WTC11 (cell line): ENCODE measurements at regions not wholly inside any gene's neighbourhood (a gene's known extent, or its start where the extent isn't known, plus 50 kb on each side); places are given as distances from the start of the nearest gene placed in this dataset.

ENCODE experiments used
- ATAC-seq: fragments of 200-7000 bp; cut with Tn5 transposase; 2 replicates; pipeline ENCODE4 v1.10.0; 2021; ENCODE audit warnings: mild to moderate bottlenecking, moderate library complexity
- CTCF ChIA-PET: fragments of 300-600 bp; sonication (Branson Sonifier 250); formaldehyde crosslinking; loops from one replicate; lab custom pipeline; 2021; ENCODE audit warnings: antibody characterized with exemption; lab: Charles Lee
- POLR2A ChIA-PET: fragments of 350-600 bp; sonication (Branson Sonifier 250); formaldehyde crosslinking; loops from one replicate; lab custom pipeline; 2021; ENCODE audit warnings: antibody characterized with exemption; lab: Charles Lee
- DNase-seq: peaks from one replicate; pipeline ENCODE4 v3.0.0; 2021; ENCODE audit warnings: low spot score
- H3K27ac Mint-ChIP-seq: 2 replicates; pipeline ENCODE4 v1.8.0; 2021; ENCODE audit warnings: mixed read lengths
- H3K27me3 Mint-ChIP-seq: 2 replicates; pipeline ENCODE4 v1.8.0; 2021; ENCODE audit warnings: low read depth, mild to moderate bottlenecking, moderate library complexity, mixed read lengths
- H3K36me3 Mint-ChIP-seq: 2 replicates; pipeline ENCODE4 v1.8.0; 2021; ENCODE audit warnings: mixed read lengths
- H3K4me1 Mint-ChIP-seq: 2 replicates; pipeline ENCODE4 v1.8.0; 2022; ENCODE audit warnings: mixed read lengths
- H3K4me3 Mint-ChIP-seq: 2 replicates; pipeline ENCODE4 v1.8.0; 2021; ENCODE audit warnings: mild to moderate bottlenecking, moderate library complexity, mixed read lengths
- H3K9me3 Mint-ChIP-seq: 2 replicates; pipeline ENCODE4 v1.8.0; 2021; ENCODE audit warnings: mixed read lengths
- ATF1 ChIP-seq: sonication (generic); formaldehyde crosslinking; IDR thresholded peaks from 2 replicates; pipeline ENCODE4 v1.8.1; 2023; ENCODE audit warnings: mild to moderate bottlenecking, moderate library complexity, missing genetic modification reagents
- ATF2 ChIP-seq: sonication (generic); formaldehyde crosslinking; IDR thresholded peaks from 2 replicates; pipeline ENCODE4 v1.8.1; 2022; ENCODE audit warnings: low read depth, missing genetic modification reagents, borderline replicate concordance
- CBFB ChIP-seq: sonication (generic); formaldehyde crosslinking; IDR thresholded peaks from 2 replicates; pipeline ENCODE4 v1.8.1; 2022; ENCODE audit warnings: mild to moderate bottlenecking, low read depth, missing genetic modification reagents
- CDX4 ChIP-seq: fragments of 250-450 bp; sonication (Bioruptor Pico); IDR thresholded peaks from 2 replicates; pipeline ENCODE4 v1.9.0; 2021; ENCODE audit warnings: moderate library complexity, mild to moderate bottlenecking, inconsistent platforms, borderline replicate concordance
- CREM ChIP-seq: sonication (generic); formaldehyde crosslinking; IDR thresholded peaks from 2 replicates; pipeline ENCODE4 v1.8.1; 2022; ENCODE audit warnings: mild to moderate bottlenecking, missing genetic modification reagents, moderate library complexity
- ERG ChIP-seq: fragments of 250-450 bp; sonication (Bioruptor Pico); IDR thresholded peaks from 2 replicates; pipeline ENCODE4 v1.8.0; 2021; ENCODE audit warnings: mild to moderate bottlenecking
- ETV6 ChIP-seq: sonication (generic); formaldehyde crosslinking; IDR thresholded peaks from 2 replicates; pipeline ENCODE4 v1.8.1; 2022; ENCODE audit warnings: mild to moderate bottlenecking, missing genetic modification reagents
- FOXP4 ChIP-seq: sonication (generic); formaldehyde crosslinking; IDR thresholded peaks from 2 replicates; pipeline ENCODE4 v1.8.0; 2022; ENCODE audit warnings: mild to moderate bottlenecking, missing genetic modification reagents
- GRHL2 ChIP-seq: fragments of 250-450 bp; sonication (Bioruptor Pico); IDR thresholded peaks from 2 replicates; pipeline ENCODE4 v1.8.0; 2022; ENCODE audit warnings: mild to moderate bottlenecking, moderate library complexity; ENCODE audit not compliant: insufficient replicate concordance, severe bottlenecking
- HMGXB4 ChIP-seq: sonication (generic); formaldehyde crosslinking; IDR thresholded peaks from 2 replicates; pipeline ENCODE4 v1.8.1; 2023; ENCODE audit warnings: mild to moderate bottlenecking, moderate library complexity, missing genetic modification reagents
- KAT7 ChIP-seq: sonication (generic); formaldehyde crosslinking; IDR thresholded peaks from 2 replicates; pipeline ENCODE4 v1.8.1; 2023; ENCODE audit warnings: missing genetic modification reagents, mild to moderate bottlenecking, borderline replicate concordance
- NR3C1 ChIP-seq: sonication (generic); formaldehyde crosslinking; conservative IDR thresholded peaks from 2 replicates; pipeline ENCODE4 v1.8.1; 2023; ENCODE audit warnings: low read depth, mild to moderate bottlenecking, missing genetic modification reagents
- OVOL2 ChIP-seq: fragments of 250-450 bp; sonication (Bioruptor Pico); IDR thresholded peaks from 2 replicates; pipeline ENCODE4 v1.9.0; 2021; ENCODE audit warnings: mild to moderate bottlenecking, borderline replicate concordance
- SMAD3 ChIP-seq: sonication (generic); formaldehyde crosslinking; IDR thresholded peaks from 2 replicates; pipeline ENCODE4 v1.8.0; 2022; ENCODE audit warnings: missing genetic modification reagents, mild to moderate bottlenecking, borderline replicate concordance
- SP1 ChIP-seq: sonication (generic); formaldehyde crosslinking; conservative IDR thresholded peaks from 2 replicates; pipeline ENCODE4 v1.8.1; 2022; ENCODE audit warnings: missing genetic modification reagents
- TEAD4 ChIP-seq: sonication (generic); formaldehyde crosslinking; IDR thresholded peaks from 2 replicates; pipeline ENCODE4 v1.8.0; 2022; ENCODE audit warnings: mild to moderate bottlenecking, missing genetic modification reagents
- USF2 ChIP-seq: sonication (generic); formaldehyde crosslinking; IDR thresholded peaks from 2 replicates; pipeline ENCODE4 v1.8.1; 2023; ENCODE audit warnings: mild to moderate bottlenecking, missing genetic modification reagents, moderate library complexity
- ZBTB43 ChIP-seq: sonication (generic); formaldehyde crosslinking; IDR thresholded peaks from 2 replicates; pipeline ENCODE4 v1.8.1; 2023; ENCODE audit warnings: mild to moderate bottlenecking, missing genetic modification reagents
- ZNF138 ChIP-seq: sonication (generic); formaldehyde crosslinking; conservative IDR thresholded peaks from 2 replicates; pipeline ENCODE4 v1.8.1; 2022; ENCODE audit warnings: mild to moderate bottlenecking, moderate library complexity, missing genetic modification reagents
- ZNF263 ChIP-seq: sonication (generic); formaldehyde crosslinking; IDR thresholded peaks from 2 replicates; pipeline ENCODE4 v1.8.1; 2022; ENCODE audit warnings: low read depth, mild to moderate bottlenecking, moderate library complexity, missing genetic modification reagents
- ZNF317 ChIP-seq: sonication (generic); formaldehyde crosslinking; IDR thresholded peaks from 2 replicates; pipeline ENCODE4 v1.8.1; 2023; ENCODE audit warnings: low read depth, mild to moderate bottlenecking, moderate library complexity, missing genetic modification reagents, borderline replicate concordance
- ZNF416 ChIP-seq: fragments of 250-450 bp; sonication (Bioruptor Pico); IDR thresholded peaks from 2 replicates; pipeline ENCODE4 v1.9.0; 2021; ENCODE audit warnings: mild to moderate bottlenecking, inconsistent platforms
- TF ChIP-seq, protein P1 (sequence below): sonication (generic); formaldehyde crosslinking; IDR thresholded peaks from 2 replicates; pipeline ENCODE4 v1.8.1; 2022; ENCODE audit warnings: mild to moderate bottlenecking, missing genetic modification reagents, moderate library complexity, borderline replicate concordance

DNA sequence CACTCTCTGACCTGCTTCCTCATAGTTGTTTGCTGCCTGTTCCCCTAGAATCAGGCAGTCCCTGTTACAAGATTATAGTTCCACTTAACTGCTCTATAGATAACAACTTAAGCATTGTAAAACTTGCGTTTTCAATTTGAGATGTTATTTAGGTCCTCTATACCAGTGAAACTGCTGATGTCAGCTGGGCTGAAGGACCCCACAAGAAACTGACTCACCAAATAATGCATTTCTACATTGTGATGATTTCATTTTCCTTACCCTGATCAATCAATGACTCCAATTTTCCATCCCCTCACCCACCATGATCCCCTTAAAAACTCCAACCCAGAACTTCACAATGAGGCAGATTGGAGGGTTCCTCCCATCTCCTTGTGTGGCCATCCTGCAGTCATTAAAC lies 280.7 kb downstream of the SLITRK1 start:
- Mint-ChIP-seq H3K36me3 (no peaks in the 10 kb centered on the region), H3K4me3 (no peak overlapping the region), H3K9me3 (no peaks in the 10 kb centered on the region), H3K27me3 (no peaks in the 10 kb centered on the region), H3K4me1 (no peaks in the 10 kb centered on the region), H3K27ac (no peak overlapping the region)
- no peak for DNase-seq
- TF ChIP-seq NR3C1 (CRISPR knock-in tag) (no peak), ETV6 (CRISPR knock-in tag) (no peak), CDX4 (CRISPR knock-in tag) (no peak), ATF2 (no peak)
- ChIA-PET POLR2A (no interaction called here), CTCF (no interaction called here)
- ATAC-seq = no peak

- CTCF ChIA-PET = no interaction called here
- no peak for TF ChIP-seq NR3C1 (CRISPR knock-in tag)
- no peak for TF ChIP-seq HMGXB4 (CRISPR knock-in tag)
- no peak for TF ChIP-seq ZNF138 (CRISPR knock-in tag)
- TF ChIP-seq OVOL2 = no peak
- no peak for TF ChIP-seq ZNF416 (CRISPR knock-in tag)
- TF ChIP-seq ZNF317 (CRISPR knock-in tag) = no peak
- no peak for TF ChIP-seq ATF1
- TF ChIP-seq ERG = no peak
- TF ChIP-seq CREM = no peak
- no peak for TF ChIP-seq KAT7
- TF ChIP-seq CBFB = no peak
- no peak for TF ChIP-seq SMAD3 (CRISPR knock-in tag)
- no peak for TF ChIP-seq USF2 (CRISPR knock-in tag)
- TF ChIP-seq GRHL2 (CRISPR knock-in tag) = no peak
- TF ChIP-seq FOXP4 = no peak
- TF ChIP-seq, protein P1, sequence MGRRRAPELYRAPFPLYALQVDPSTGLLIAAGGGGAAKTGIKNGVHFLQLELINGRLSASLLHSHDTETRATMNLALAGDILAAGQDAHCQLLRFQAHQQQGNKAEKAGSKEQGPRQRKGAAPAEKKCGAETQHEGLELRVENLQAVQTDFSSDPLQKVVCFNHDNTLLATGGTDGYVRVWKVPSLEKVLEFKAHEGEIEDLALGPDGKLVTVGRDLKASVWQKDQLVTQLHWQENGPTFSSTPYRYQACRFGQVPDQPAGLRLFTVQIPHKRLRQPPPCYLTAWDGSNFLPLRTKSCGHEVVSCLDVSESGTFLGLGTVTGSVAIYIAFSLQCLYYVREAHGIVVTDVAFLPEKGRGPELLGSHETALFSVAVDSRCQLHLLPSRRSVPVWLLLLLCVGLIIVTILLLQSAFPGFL (CRISPR knock-in tag) = no peak
- no peak for TF ChIP-seq TEAD4 (CRISPR knock-in tag)
- no peak for TF ChIP-seq ZNF263 (CRISPR knock-in tag)
- TF ChIP-seq SP1 (CRISPR knock-in tag) = no peak
- no peak for TF ChIP-seq ZBTB43 (CRISPR knock-in tag)
- Mint-ChIP-seq H3K9me3 (no peaks in the 10 kb centered on the region), H3K27me3 (no peaks in the 10 kb centered on the region), H3K4me1 (no peaks in the 10 kb centered on the region), H3K4me3 (no peak overlapping the region), H3K27ac (no peak overlapping the region), H3K36me3 (no peaks in the 10 kb centered on the region)
- DNase-seq (no peak), ATAC-seq (no peak)
- POLR2A ChIA-PET = no interaction called here
Observed at GRCh38 chr13:83592095-83592494, 290.2 kb downstream of the SLITRK1 start.
